ENCODE measurements at regions not wholly inside any gene's neighbourhood (a gene's known extent, or its start where the extent isn't known, plus 50 kb on each side); places are given as distances from the start of the nearest gene placed in this dataset.

- RAD21 ChIA-PET (ENCODE audit: unreplicated experiment) = no interaction called here
- Histone ChIP-seq H3K4me3 (no peak overlapping the region), H3K9ac (ENCODE audit: control insufficient read depth, insufficient read depth, low read length) (no peak overlapping the region), H3K9me3 (replicated peaks; ENCODE audit: control insufficient read depth, insufficient read depth, low read length) (no peaks in the 10 kb centered on the region; the same call in 1 of the 3 replicates), H2AFZ (ENCODE audit: control insufficient read depth, low read depth, low read length) (no peak overlapping the region), H3K27me3 (replicated peaks in 1 of 2; ENCODE audit: control insufficient read depth in 2 of 2, insufficient read depth in 2 of 2, low read length in 1 of 2) (no peaks in the 10 kb centered on the region; a peak in 1 of 4 replicates), H4K20me1 (ENCODE audit: control insufficient read depth, insufficient read depth) (no peaks in the 10 kb centered on the region), H3K4me2 (ENCODE audit: control insufficient read depth, insufficient read depth) (no peak overlapping the region), H3K36me3 (ENCODE audit: control insufficient read depth in 2 of 2, insufficient read depth in 2 of 2, low read length in 1 of 2) (no peaks in the 10 kb centered on the region), H3K79me2 (ENCODE audit: control insufficient read depth, insufficient read depth, low read length) (no peaks in the 10 kb centered on the region), H3K4me1 (ENCODE audit: control insufficient read depth, insufficient read depth, low read length) (no peaks in the 10 kb centered on the region), H3K27ac (ENCODE audit: control insufficient read depth, insufficient read depth) (no peak overlapping the region)
- CTCF ChIA-PET = no interaction called here
- POLR2A ChIA-PET = no interaction called here
- TF ChIP-seq ZZZ3 (IDR thresholded peaks at IDR 0.05; ENCODE audit: control insufficient read depth, insufficient read length, low read depth) (no peak), HDGF (IDR thresholded peaks at IDR 0.05) (no peak), IKZF1 (conservative IDR thresholded peaks at IDR 0.05) (no peak)
- SMC1A ChIA-PET (ENCODE audit: uncharacterized antibody, unreplicated experiment) = no interaction called here
- ATAC-seq = no peak
- in situ Hi-C loops (cut with MboI) = no loop called here
- no TSS peak for BruUV-seq (replicated peaks)
- intact Hi-C loops (cut with micrococcal nuclease; ENCODE audit: unreplicated experiment) = no loop called here
- FAIRE-seq = no peak
- DNase-seq (ENCODE audit: low read depth, low spot score) = no peak
- WGBS (ENCODE audit: insufficient coverage, insufficient replicate concordance, low lambda C conversion rate, missing lambda C conversion rate) = 13% methylated on average over 5 of the region's 5 CpGs
Measured at GRCh38 chr21:39025198-39025597, 158.1 kb downstream of the PSMG1 start.

DNA sequence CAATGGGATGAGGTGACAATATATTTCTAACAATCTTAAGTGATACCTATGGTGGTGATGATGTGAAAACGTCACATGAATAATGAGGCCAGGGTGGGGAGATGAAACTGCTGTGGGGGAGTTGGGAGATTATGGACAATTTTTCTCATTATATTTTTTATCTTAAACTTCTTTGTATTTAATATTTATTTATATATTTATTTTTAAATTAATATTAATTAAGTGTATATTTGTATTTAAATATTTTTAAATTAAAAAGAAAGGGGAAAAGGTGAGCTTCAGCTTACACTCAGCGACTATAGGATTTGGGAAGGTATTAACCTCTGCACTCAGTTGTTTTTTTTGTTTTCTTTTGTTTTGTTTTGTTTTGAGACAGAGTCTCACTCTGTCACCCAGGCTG, 158.7 kb downstream of the PSMG1 start:
- ATAC-seq = no peak
- no peaks in the 10 kb centered on the region for H4K20me1 ChIP-seq (ENCODE audit: control insufficient read depth, insufficient read depth)
- H3K36me3 ChIP-seq (ENCODE audit: control insufficient read depth in 2 of 2, insufficient read depth in 2 of 2, low read length in 1 of 2) = no peaks in the 10 kb centered on the region
- CTCF ChIA-PET = no interaction called here
- H2AFZ ChIP-seq (ENCODE audit: control insufficient read depth, low read depth, low read length) = no peak overlapping the region
- in situ Hi-C loops (cut with MboI) = no loop called here
- SMC1A ChIA-PET (ENCODE audit: uncharacterized antibody, unreplicated experiment) = no interaction called here
- no peaks in the 10 kb centered on the region for H3K79me2 ChIP-seq (ENCODE audit: control insufficient read depth, insufficient read depth, low read length)
- no peak overlapping the region for H3K4me3 ChIP-seq
- POLR2A ChIA-PET = interaction anchor here (0.6 kb wide), 1 partner anchor 399 kb away, joined by 4 read pairs; no protein-coding TSS in a partner anchor
- H3K27me3 ChIP-seq (replicated peaks in 1 of 2; ENCODE audit: control insufficient read depth in 2 of 2, insufficient read depth in 2 of 2, low read length in 1 of 2) = no peaks in the 10 kb centered on the region; a peak in 1 of 4 replicates
- TF ChIP-seq POLR2AphosphoS5 (IDR thresholded peaks at IDR 0.05; ENCODE audit: low read length) (no peak), ATF7 (IDR thresholded peaks at IDR 0.05; ENCODE audit: low read depth) (no peak), ATF2 (IDR thresholded peaks at IDR 0.05; ENCODE audit: low read length) (no peak), SMAD5 (IDR thresholded peaks at IDR 0.05; ENCODE audit: low read depth) (no peak), RCOR1 (conservative IDR thresholded peaks at IDR 0.05; ENCODE audit: low read depth, low read length) (no peak), ELK1 (IDR thresholded peaks at IDR 0.05; ENCODE audit: low read depth, low read length) (no peak), NBN (IDR thresholded peaks at IDR 0.05) (no peak), ASH2L (IDR thresholded peaks at IDR 0.05; ENCODE audit: borderline replicate concordance, low read depth) (no peak), MTA3 (IDR thresholded peaks at IDR 0.05; ENCODE audit: borderline replicate concordance, low read length) (no peak)
- TF ChIP-seq, protein P1, sequence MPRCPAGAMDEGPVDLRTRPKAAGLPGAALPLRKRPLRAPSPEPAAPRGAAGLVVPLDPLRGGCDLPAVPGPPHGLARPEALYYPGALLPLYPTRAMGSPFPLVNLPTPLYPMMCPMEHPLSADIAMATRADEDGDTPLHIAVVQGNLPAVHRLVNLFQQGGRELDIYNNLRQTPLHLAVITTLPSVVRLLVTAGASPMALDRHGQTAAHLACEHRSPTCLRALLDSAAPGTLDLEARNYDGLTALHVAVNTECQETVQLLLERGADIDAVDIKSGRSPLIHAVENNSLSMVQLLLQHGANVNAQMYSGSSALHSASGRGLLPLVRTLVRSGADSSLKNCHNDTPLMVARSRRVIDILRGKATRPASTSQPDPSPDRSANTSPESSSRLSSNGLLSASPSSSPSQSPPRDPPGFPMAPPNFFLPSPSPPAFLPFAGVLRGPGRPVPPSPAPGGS (IDR thresholded peaks at IDR 0.05; ENCODE audit: borderline replicate concordance, insufficient read depth, low read depth, low read length, poor library complexity, severe bottlenecking) = no peak
- no peak for FAIRE-seq
- no peak overlapping the region for H3K9ac ChIP-seq (ENCODE audit: control insufficient read depth, insufficient read depth, low read length)
- no peak for DNase-seq (ENCODE audit: low read depth, low spot score)
- WGBS (ENCODE audit: insufficient coverage, insufficient replicate concordance, low lambda C conversion rate, missing lambda C conversion rate) = 21% methylated on average over 2 of the region's 2 CpGs
- RAD21 ChIA-PET (ENCODE audit: unreplicated experiment) = no interaction called here
- no peaks in the 10 kb centered on the region; the same call in 1 of the 3 replicates for H3K9me3 ChIP-seq (replicated peaks; ENCODE audit: control insufficient read depth, insufficient read depth, low read length)
- no peak overlapping the region for H3K4me2 ChIP-seq (ENCODE audit: control insufficient read depth, insufficient read depth)
- H3K4me1 ChIP-seq (ENCODE audit: control insufficient read depth, insufficient read depth, low read length) = no peaks in the 10 kb centered on the region
- no peak overlapping the region for H3K27ac ChIP-seq (ENCODE audit: control insufficient read depth, insufficient read depth)
- no TSS peak for BruUV-seq (replicated peaks)
- intact Hi-C loops (cut with micrococcal nuclease; ENCODE audit: unreplicated experiment) = no loop called here

Data from GM12878 (cell line).